SH-SY5Y (cell line): ENCODE measurements at regions not wholly inside any gene's neighbourhood (a gene's known extent, or its start where the extent isn't known, plus 50 kb on each side); places are given as distances from the start of the nearest gene placed in this dataset.

ENCODE experiments used
- GATA2 ChIP-seq: IDR thresholded peaks from 2 replicates; pipeline ENCODE4 v1.6.1; 2011; ENCODE audit warnings: mild to moderate bottlenecking, low read depth, low read length
- GATA3 ChIP-seq: IDR thresholded peaks from 2 replicates; pipeline ENCODE4 v1.6.1; 2011; ENCODE audit warnings: low read depth, mild to moderate bottlenecking, low read length, moderate library complexity

DNA sequence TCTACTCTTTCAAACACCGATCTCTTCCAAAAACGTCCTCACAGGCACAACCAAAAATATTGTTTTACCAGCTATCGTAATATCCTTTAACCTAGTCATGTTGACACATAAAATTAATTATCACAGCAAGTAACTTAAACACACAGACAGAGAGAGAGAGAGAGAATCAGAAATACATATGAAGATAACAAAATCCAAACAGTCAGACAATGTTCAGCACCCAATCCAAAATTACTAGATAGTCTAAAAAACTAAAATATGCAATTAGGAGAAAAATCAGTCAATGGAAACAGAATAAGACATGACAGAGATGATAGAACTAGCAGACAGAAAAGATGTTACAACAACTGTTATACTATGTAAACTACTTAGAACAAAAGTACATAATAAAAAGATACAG, 537.7 kb downstream of the LMO4 start:
- no peak for TF ChIP-seq GATA3
- TF ChIP-seq GATA2 = no peak
